ENCODE measurements at regions not wholly inside any gene's neighbourhood (a gene's known extent, or its start where the extent isn't known, plus 50 kb on each side); places are given as distances from the start of the nearest gene placed in this dataset.

DNA sequence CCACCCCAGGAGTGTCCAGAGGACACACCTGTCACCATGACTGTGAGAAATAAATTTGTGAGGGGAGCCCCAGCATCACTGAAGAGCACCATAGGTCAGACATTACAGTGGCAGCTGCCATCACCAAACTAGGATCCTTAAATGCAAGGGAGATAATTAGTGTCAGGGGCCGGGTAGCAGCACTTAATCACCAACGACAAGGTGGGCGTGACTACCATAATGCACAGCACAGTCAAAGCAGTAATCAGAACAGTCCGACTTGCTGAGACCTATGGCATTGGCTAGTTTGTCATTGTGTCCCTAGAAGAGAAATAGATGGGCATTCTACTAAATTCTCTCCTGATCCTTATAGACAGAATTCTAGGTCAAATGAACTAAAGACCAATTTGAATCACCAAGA, 856.7 kb upstream of the GOT2 start:
- no peaks in the 10 kb centered on the region for H3K36me3 Mint-ChIP-seq
- H3K4me1 Mint-ChIP-seq, result no peaks in the 10 kb centered on the region
- no peak overlapping the region for H3K27ac Mint-ChIP-seq
- no peak overlapping the region for H3K4me3 Mint-ChIP-seq
- no peak for DNase-seq
- H3K27me3 Mint-ChIP-seq (ENCODE audit: low read depth in 3 of 3), result peaks cover 0 to 3% (median 0%) of the 10 kb centered on the region in 3 donors
- peaks cover 0 to 35% (median 5%) of the 10 kb centered on the region in 6 donors for H3K9me3 Mint-ChIP-seq

DNA sequence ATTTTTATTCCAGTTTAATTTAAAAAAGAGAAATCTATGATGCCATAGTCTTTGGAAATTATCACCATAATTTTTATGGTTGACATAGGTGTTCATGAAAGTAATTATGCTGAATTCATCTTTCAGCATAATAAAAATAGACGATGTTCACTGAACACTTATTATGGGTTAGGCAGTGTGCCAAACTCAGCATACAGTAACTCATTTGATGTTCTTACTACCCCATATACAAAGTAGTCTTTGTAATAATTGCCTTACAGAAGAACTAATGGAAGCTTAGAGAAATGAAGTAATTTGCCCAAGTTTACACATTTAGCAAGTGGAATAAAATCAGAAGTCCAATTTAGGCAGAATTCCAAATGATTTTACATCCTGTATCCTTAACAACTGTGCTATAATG, 852.2 kb upstream of the GOT2 start:
- H3K9me3 Mint-ChIP-seq, result peaks cover 0 to 38% (median 6%) of the 10 kb centered on the region in 6 donors
- peaks cover 0 to 6% (median 0%) of the 10 kb centered on the region in 3 donors for H3K27me3 Mint-ChIP-seq (ENCODE audit: low read depth in 3 of 3)
- H3K4me3 Mint-ChIP-seq, result no peak overlapping the region
- no peak for DNase-seq
- no peaks in the 10 kb centered on the region for H3K4me1 Mint-ChIP-seq
- H3K27ac Mint-ChIP-seq, result no peak overlapping the region
- H3K36me3 Mint-ChIP-seq, result peaks cover 0 to 3% (median 0%) of the 10 kb centered on the region in 3 donors

- peaks cover 0 to 2% (median 0%) of the 10 kb centered on the region in 3 donors for H3K27me3 Mint-ChIP-seq (ENCODE audit: low read depth in 3 of 3)
- H3K4me3 Mint-ChIP-seq, result no peak overlapping the region
- H3K27ac Mint-ChIP-seq, result no peak overlapping the region
- no peak for DNase-seq
- H3K9me3 Mint-ChIP-seq, result peaks cover 0 to 34% (median 10%) of the 10 kb centered on the region in 6 donors
- no peaks in the 10 kb centered on the region for H3K4me1 Mint-ChIP-seq
- H3K36me3 Mint-ChIP-seq, result no peaks in the 10 kb centered on the region
These were observed 840.2 kb upstream of the GOT2 start for GRCh38 chr16:59574296-59574695.

GRCh38 chr16:59573528-59574271, 839.6 kb upstream of the GOT2 start:
- H3K27ac Mint-ChIP-seq, result no peak overlapping the region
- no peak for DNase-seq
- H3K36me3 Mint-ChIP-seq, result no peaks in the 10 kb centered on the region
- H3K4me1 Mint-ChIP-seq, result no peaks in the 10 kb centered on the region
- peaks cover 0 to 2% (median 0%) of the 10 kb centered on the region in 3 donors for H3K27me3 Mint-ChIP-seq (ENCODE audit: low read depth in 3 of 3)
- peaks cover 0 to 34% (median 10%) of the 10 kb centered on the region in 6 donors for H3K9me3 Mint-ChIP-seq
- no peak overlapping the region for H3K4me3 Mint-ChIP-seq

- Mint-ChIP-seq H3K4me1 (no peaks in the 10 kb centered on the region), H3K27me3 (ENCODE audit: low read depth in 3 of 3) (no peaks in the 10 kb centered on the region), H3K9me3 (peaks cover 2 to 30% (median 6%) of the 10 kb centered on the region in 6 donors), H3K36me3 (peaks cover 0 to 3% (median 0%) of the 10 kb centered on the region in 3 donors), H3K4me3 (no peak overlapping the region), H3K27ac (no peak overlapping the region)
- DNase-seq, result no peak
These were observed 833.4 kb upstream of the GOT2 start for GRCh38 chr16:59567496-59567895.

- Mint-ChIP-seq H3K4me1 (no peaks in the 10 kb centered on the region), H3K27ac (no peak overlapping the region), H3K27me3 (ENCODE audit: low read depth in 3 of 3) (no peaks in the 10 kb centered on the region), H3K36me3 (peaks cover 0 to 3% (median 0%) of the 10 kb centered on the region in 3 donors), H3K9me3 (peaks cover 2 to 28% (median 7%) of the 10 kb centered on the region in 6 donors), H3K4me3 (no peak overlapping the region)
- no peak for DNase-seq
These were observed 832.3 kb upstream of the GOT2 start for GRCh38 chr16:59566446-59566845.

DNA sequence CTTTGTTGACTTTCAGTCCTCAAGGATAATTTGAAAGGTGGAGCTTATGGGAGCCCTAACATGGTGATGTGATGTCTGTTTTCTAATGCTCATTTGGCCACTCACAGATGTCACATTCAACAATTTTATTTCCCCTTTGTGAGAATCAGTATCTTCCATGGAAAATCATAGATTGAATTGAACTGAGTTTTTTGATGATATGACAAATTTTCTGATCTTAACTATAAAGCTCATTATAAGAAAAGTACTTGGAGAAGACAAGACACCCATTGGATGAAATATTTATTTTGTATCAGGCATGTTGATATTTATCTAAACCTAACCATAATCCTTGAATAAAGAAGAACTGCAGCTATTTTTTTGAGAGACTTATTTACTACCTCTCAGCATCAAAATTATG, 824.6 kb upstream of the GOT2 start:
- Mint-ChIP-seq H3K9me3 (peaks cover 0 to 39% (median 6%) of the 10 kb centered on the region in 6 donors), H3K27me3 (ENCODE audit: low read depth in 3 of 3) (no peaks in the 10 kb centered on the region), H3K36me3 (no peaks in the 10 kb centered on the region), H3K4me3 (no peak overlapping the region), H3K4me1 (no peaks in the 10 kb centered on the region), H3K27ac (no peak overlapping the region)
- DNase-seq, result no peak

DNA sequence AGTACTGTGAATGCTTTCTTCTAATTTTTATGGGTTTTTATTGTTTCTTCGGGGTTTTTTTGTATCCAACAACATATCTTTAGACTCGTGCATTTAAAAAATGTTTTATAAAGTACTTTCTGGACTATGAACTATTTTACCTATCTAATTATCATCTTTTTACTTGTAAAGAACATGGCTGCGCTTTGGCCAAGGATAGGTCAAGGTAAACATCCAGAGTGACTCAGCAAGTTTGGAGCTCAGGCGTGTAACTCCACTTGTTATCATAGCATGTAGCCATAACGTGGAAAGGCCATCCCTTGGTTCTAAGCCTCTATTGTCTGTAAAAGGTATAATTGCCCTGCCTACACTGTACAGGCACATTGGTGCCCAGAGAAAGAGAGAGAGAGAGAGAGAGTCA, 818.0 kb upstream of the GOT2 start:
- no peak for DNase-seq
- H3K4me1 Mint-ChIP-seq, result no peaks in the 10 kb centered on the region
- H3K4me3 Mint-ChIP-seq, result no peak overlapping the region
- peaks cover 0 to 2% (median 1%) of the 10 kb centered on the region in 3 donors for H3K27me3 Mint-ChIP-seq (ENCODE audit: low read depth in 3 of 3)
- H3K36me3 Mint-ChIP-seq, result peaks cover 0 to 5% (median 0%) of the 10 kb centered on the region in 3 donors
- no peak overlapping the region for H3K27ac Mint-ChIP-seq
- peaks cover 2 to 45% (median 14%) of the 10 kb centered on the region in 6 donors for H3K9me3 Mint-ChIP-seq

- DNase-seq, result no peak
- Mint-ChIP-seq H3K27me3 (ENCODE audit: low read depth in 3 of 3) (peaks cover 0 to 2% (median 0%) of the 10 kb centered on the region in 3 donors), H3K4me3 (no peak overlapping the region), H3K27ac (no peak overlapping the region), H3K9me3 (peaks cover 0 to 23% (median 6%) of the 10 kb centered on the region in 6 donors), H3K4me1 (no peaks in the 10 kb centered on the region), H3K36me3 (peaks cover 0 to 5% (median 0%) of the 10 kb centered on the region in 3 donors)
These were observed 811.6 kb upstream of the GOT2 start for GRCh38 chr16:59545721-59546120.

- H3K27ac Mint-ChIP-seq, result no peak overlapping the region
- H3K27me3 Mint-ChIP-seq (ENCODE audit: low read depth in 3 of 3), result peaks cover 0 to 3% (median 0%) of the 10 kb centered on the region in 3 donors
These were observed 809.5 kb upstream of the GOT2 start for GRCh38 chr16:59543641-59544040.

GRCh38 chr16:59540621-59541020, 806.5 kb upstream of the GOT2 start:
- no peaks in the 10 kb centered on the region for H3K36me3 Mint-ChIP-seq
- no peaks in the 10 kb centered on the region for H3K4me1 Mint-ChIP-seq
- no peak overlapping the region for H3K27ac Mint-ChIP-seq
- peaks cover 2 to 23% (median 8%) of the 10 kb centered on the region in 6 donors for H3K9me3 Mint-ChIP-seq
- no peak overlapping the region for H3K4me3 Mint-ChIP-seq
- peaks cover 0 to 3% (median 0%) of the 10 kb centered on the region in 3 donors for H3K27me3 Mint-ChIP-seq (ENCODE audit: low read depth in 3 of 3)
- DNase-seq, result no peak

More at GRCh38 chr16:59543641-59544040, 809.5 kb upstream of the GOT2 start:
- Mint-ChIP-seq H3K4me1 (no peaks in the 10 kb centered on the region), H3K9me3 (peaks cover 6 to 29% (median 10%) of the 10 kb centered on the region in 6 donors), H3K4me3 (no peak overlapping the region), H3K36me3 (peaks cover 0 to 5% (median 0%) of the 10 kb centered on the region in 3 donors)
- no peak for DNase-seq

GRCh38 chr16:59535298-59535697, 801.2 kb upstream of the GOT2 start:
- H3K36me3 Mint-ChIP-seq, result peaks cover 0 to 4% (median 0%) of the 10 kb centered on the region in 3 donors
- H3K4me3 Mint-ChIP-seq, result no peak overlapping the region

GRCh38 chr16:59527206-59527997, 793.3 kb upstream of the GOT2 start:
- DNase-seq, result no peak
- H3K4me3 Mint-ChIP-seq, result no peak overlapping the region
- H3K9me3 Mint-ChIP-seq, result peaks cover 0 to 20% (median 3%) of the 10 kb centered on the region in 6 donors
- peaks cover 0 to 2% (median 0%) of the 10 kb centered on the region in 3 donors for H3K27me3 Mint-ChIP-seq (ENCODE audit: low read depth in 3 of 3)
- H3K36me3 Mint-ChIP-seq, result no peaks in the 10 kb centered on the region
- H3K27ac Mint-ChIP-seq, result no peak overlapping the region
- no peaks in the 10 kb centered on the region for H3K4me1 Mint-ChIP-seq

More at GRCh38 chr16:59535298-59535697, 801.2 kb upstream of the GOT2 start:
- Mint-ChIP-seq H3K9me3 (peaks cover 2 to 48% (median 8%) of the 10 kb centered on the region in 6 donors), H3K27ac (no peak overlapping the region), H3K4me1 (no peaks in the 10 kb centered on the region), H3K27me3 (ENCODE audit: low read depth in 3 of 3) (peaks cover 0 to 1% (median 1%) of the 10 kb centered on the region in 3 donors)
- DNase-seq, result no peak

DNA sequence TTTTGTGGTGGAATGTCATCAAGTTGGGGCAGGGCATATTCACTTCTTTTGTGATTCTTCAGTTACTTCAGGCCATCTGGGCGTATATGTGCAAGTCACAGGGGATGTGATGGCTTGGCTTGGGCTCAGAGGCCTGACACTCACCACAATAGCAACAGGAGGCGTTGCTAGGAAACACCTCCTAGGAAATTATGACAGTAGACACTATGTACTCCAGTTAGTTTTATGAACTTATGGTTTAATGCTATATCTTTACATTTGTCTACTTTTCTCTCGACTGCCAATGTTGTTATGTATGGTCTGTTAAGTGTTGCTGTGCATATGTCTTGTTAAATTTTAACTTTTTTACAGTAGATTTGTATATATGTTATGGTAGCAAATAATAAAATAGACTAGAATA, 788.7 kb upstream of the GOT2 start:
- DNase-seq, result no peak
- H3K4me3 Mint-ChIP-seq, result no peak overlapping the region
- no peaks in the 10 kb centered on the region for H3K36me3 Mint-ChIP-seq
- peaks cover 0 to 2% (median 0%) of the 10 kb centered on the region in 3 donors for H3K27me3 Mint-ChIP-seq (ENCODE audit: low read depth in 3 of 3)
- no peak overlapping the region for H3K27ac Mint-ChIP-seq
- H3K9me3 Mint-ChIP-seq, result peaks cover 2 to 27% (median 5%) of the 10 kb centered on the region in 6 donors
- no peaks in the 10 kb centered on the region for H3K4me1 Mint-ChIP-seq
